GM19397 (cell line): ENCODE measurements at regions not wholly inside any gene's neighbourhood (a gene's known extent, or its start where the extent isn't known, plus 50 kb on each side); places are given as distances from the start of the nearest gene placed in this dataset.

Experiments
- ATAC-seq: cut with Tn5 transposase; IDR thresholded peaks from one replicate; pipeline ENCODE4 v1.9.1; 2021; ENCODE audit warnings: mild to moderate bottlenecking, moderate library complexity; ENCODE audit not compliant: unreplicated experiment

DNA sequence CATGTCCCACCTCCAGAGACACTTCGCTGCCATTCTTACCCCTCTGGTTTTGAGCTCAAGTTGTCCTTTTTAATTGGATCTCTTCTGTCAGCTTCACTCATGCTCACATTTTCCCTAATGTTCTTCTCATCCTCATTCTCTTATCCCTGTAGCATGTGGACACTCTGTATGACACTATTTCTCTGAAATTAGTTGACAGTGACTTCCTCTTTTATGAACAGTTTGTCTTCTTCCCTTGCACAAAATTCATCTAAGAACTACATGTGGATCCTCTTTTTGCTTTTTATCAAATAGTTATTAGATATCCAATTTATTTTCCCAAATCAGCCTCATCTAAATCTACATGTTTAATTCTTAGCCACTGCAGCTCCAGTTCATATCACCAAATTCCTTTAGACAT lies 676.2 kb downstream of the MAT2B start:
- ATAC-seq, result no peak

DNA sequence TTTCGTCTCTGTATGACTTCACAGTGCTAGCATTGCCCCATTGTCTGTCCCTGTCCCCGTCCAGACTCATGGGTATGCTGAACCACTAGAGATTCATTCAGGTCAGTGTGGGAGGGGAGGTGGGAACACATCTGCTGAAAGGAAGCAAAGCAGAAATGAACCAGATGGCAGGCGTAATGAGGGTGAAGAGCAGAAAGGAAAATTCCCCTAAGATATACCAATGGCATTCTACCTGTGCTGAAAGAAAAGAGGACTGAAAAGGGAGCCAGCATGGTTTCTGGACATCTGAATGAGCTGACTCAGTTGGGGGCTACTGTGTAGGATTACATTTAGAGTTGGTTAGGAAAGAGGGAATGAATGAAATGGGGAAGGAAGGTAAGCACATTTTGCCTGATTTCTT lies 678.7 kb downstream of the MAT2B start:
- no peak for ATAC-seq

DNA sequence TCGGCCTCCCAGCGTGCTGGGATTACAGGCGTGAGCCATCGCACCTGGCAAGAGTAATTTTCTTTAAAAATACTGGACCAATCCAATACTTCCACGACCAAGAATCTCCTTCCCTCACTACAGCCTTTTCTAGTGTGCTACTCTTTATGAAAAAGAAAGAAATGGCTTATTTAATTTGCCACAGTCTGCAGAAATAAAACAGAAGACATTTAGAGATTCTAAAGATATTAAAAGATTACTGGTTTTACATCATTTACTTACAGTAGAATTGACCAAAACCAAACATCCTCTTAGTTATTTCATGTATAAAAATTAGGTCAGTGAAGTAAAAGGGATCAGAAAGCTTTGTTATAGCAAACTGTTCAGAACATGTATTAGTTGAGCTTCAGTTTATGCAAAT lies 679.6 kb downstream of the MAT2B start:
- no peak for ATAC-seq

DNA sequence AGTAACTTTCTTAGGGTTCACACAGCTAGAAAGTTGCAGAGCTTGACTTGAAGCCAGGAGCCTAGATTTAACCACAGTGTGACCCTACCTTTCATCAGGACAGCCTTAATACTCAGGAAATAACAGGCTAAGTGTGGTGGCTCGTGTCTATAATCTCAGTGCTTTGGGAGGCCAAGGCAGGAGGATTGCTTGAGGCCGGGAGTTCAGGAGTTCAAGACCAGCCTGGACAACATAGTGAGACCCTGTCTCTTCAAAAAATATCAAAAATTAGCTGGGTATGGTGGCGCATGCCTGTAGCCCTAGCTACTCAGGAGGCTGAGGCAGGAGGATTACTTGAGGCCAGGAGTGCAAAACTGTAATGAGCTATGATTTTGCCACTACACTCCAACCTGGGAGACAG lies 681.1 kb downstream of the MAT2B start:
- no peak for ATAC-seq

DNA sequence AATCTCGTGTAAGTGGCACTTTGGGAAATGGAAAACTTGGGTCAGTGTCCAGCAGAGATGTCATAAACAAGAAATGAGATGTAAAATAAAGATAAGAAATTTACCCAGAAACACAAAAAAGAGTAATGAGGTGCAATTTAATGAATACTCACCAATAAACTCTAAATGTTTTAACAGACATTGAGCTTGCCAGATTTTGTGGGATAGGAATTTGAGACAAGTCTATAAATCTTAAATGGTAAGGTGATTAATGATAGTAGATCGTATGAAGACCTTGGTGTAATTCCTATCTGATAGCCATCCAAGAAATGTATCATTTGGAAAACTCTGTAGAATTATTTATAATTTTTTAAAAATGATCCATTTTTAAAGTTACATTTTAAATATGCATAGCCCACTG lies 682.4 kb downstream of the MAT2B start:
- no peak for ATAC-seq

DNA sequence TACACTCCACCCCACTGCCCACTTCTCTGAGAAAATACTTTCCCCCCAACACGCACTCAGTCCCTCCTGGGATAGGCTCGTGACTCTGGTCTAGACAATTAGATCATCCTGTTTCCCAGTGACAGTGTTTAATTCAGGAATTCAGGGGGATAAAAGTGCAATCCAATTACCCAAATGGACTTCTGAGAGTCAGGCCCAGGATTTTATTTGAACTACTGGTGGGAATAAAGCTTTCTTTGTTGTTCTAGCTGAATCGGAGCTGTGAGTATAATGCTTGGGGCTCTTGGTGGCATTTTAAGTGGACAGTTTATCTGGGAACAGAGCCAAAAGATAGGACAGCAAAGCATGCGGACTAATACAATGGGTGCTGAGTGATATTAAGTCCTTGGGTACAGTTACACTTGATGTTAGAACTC lies 683.3 kb downstream of the MAT2B start:
- ATAC-seq, result no peak

DNA sequence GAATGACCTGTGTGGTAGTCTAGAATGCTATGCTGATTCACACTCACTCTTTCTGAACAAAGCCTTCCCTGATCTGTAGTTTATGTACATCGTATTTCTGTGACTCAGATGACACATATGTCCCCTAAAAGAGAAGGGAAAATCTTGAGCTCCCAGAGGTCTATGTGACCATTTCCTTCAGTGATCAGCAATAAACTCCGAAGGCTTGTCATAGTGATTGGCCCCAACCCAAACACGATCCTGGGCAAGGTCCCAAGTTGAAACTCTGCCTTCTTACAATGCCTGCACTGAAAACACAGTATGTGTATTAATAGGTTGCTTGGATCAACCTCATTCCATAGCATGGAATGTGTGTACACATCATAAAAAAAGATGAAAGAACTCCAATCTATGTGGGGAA lies 685.8 kb downstream of the MAT2B start:
- ATAC-seq, result no peak

DNA sequence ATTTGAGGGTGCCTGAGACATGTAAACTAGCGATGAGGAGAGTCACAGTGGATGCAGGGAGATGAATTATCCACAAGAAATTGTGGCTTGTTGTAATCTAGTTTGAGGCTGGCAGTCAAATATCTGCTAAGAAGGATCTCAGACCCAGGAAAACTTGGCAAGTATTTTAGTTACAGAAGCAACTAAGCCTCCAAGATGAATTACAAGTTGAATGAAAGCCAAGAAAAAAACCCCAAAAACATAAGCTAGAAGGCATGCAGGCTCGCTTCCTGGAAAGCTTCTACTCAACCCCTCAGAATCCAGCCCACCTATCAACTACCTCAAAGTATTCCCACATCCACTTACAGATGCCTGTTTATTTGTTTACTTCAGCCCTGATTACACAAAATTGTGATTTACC lies 696.9 kb downstream of the MAT2B start:
- no peak for ATAC-seq

DNA sequence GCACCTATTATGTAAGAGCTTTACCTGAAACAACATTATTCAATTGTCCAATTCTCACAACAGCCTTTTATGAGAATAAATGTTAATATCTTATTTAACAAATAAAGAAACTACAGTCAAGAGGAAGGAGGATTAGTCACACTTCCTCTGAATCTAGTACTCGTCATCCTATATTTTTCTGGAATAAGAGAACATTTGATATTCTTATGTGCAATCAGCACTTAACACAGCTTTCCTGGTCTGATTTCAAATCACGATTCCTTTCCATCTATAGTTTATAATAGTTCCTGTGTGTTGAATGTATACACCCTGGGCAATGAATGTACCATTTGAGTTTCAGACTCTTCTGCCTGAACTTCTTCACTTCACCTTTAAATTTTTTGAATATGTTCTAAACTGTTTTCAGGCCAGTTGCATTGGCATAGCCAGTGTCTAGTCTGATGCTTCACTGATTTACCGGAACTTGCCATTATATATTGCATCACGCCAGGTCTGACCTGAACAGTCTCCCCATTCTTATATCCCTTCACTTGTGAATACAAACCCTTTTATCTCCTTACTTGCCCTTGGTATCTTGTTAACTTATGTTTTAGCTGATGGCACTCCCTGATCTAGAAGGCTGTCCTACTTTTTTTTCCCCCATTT lies 698.3 kb downstream of the MAT2B start:
- ATAC-seq, result no peak

DNA sequence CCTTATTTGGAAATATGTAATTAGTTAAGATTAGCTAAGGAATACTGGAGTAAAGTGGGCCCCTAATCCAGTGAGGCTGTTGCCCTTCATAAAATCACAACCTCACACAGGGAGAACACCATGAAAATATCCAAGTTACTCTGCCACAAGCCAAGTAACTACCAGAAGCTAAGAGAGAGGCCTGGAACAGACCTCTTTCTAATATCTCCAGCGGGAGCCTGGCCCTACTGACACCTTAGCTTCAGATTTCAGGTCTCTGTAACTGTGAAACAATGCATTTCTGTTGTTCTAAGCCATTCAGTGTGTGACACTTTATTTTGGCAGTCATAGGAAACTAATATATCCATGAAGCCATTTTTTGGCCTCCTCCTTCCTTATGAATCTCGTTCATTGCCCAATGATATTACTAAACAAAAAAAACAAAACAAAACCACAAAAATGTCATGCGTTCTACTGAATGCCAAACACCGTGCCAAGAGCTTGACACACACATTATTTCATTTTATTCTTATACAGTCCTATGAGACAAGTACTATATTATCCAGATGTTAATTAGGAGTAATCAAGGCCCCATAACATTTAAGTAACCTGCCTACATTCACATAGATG lies 699.0 kb downstream of the MAT2B start:
- ATAC-seq, result no peak

DNA sequence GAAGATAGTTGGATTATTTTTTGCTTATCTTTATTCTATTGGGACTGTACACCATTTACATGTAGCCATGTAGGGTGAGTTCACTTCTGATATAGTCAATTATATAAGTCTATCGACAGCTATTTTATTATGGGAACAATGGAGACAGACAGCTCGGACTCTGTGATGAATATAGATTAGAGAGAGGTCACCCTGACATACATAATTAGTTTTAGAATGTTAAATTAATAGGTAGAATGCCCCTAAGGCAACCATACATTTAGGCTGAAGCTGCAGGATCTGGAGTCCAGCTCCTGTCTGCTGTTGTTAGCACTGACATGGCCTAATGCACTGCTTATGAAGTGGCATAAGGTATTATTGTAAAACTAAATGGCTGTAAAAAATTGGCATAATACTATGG lies 700.8 kb downstream of the MAT2B start:
- ATAC-seq, result no peak

DNA sequence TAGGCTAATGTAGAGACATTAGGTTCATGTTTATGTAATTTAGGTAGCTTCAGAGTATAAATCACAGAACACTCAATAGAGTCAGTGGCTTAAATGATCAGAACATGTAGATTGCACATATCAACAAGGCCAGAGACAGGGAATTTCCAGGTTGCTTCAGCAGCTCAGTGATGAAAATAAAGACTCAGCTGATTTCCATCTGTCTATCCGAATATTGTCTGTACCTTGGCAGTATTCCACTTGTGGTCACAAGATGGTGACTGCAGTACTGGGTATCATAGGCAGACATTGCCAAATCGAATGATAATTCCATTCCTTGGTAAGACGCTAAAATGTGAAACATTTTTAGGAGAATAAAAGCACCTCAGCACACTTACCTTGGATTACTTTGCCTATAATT lies 702.2 kb downstream of the MAT2B start:
- no peak for ATAC-seq

DNA sequence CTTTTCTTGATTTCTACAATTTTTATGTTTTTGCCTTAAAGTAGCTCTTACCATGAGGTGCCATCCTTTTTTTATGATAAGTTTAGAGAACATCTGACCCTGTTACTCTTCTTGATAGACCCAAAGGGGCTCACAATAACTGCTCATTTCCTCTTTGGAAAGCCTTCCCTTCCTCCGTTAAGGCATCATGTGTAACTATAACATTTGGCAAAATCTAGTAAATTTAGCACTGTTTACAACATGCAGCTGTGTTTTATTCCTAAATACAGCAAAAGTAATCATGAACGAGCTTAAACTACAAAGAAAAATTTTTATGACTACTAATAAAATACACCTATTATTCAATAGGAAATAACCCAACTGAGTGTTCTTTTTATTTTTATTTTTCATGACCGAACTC lies 705.1 kb downstream of the MAT2B start:
- no peak for ATAC-seq

DNA sequence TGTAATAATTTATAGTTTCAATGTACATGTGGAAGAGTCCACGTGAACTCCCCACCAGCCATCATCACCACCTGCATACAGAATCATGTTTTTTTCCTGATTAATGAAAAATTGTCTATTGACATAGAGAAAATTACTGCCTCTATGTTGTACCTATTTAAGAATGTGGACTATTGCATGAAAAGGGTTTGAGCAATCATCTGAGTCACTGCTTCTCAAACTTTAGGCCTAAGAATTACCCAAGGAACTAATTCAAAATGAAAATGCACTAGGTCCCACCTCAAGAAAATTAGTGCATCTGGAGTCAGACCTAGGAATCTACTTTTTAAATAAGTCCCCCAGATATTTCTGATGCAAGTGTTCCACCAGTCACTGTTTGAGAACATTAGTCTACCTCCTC lies 709.3 kb downstream of the MAT2B start:
- no peak for ATAC-seq

DNA sequence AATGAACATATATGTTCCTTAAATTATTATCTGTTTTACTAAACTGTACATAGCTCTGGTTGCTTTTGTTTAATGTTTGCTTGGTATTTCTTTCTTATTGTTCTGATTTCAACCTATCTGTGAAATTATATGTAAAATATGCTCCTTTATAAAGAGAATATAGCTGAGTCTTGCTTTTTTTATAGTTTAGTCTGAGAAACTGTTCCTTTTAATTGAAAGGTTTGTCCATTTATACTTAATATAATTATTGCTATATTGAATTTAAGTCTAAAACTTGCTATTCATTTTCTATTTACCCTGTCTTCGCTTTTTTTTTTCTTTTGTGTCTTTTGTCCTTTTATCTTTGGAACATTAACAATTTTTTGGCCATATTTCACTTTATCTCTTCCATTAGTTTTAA lies 712.0 kb downstream of the MAT2B start:
- no peak for ATAC-seq

DNA sequence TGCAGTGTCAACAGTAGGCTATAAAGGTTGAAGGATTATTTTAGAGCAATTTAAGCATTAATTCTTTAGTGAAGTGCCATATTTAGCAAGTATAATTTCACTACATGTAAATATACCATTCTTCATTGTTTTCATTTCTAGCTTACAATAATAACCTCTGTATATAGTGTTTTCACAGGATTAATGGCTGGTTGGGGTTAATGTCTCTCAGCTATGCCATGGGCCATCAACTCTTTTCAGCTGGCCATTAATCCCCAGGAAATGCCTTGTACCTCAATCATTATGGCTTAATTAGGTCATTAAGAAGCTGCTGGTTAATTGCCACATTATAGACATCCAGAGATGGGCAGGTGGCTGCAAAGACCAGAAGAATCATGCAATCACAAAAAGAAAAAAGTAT lies 715.1 kb downstream of the MAT2B start:
- ATAC-seq, result no peak

DNA sequence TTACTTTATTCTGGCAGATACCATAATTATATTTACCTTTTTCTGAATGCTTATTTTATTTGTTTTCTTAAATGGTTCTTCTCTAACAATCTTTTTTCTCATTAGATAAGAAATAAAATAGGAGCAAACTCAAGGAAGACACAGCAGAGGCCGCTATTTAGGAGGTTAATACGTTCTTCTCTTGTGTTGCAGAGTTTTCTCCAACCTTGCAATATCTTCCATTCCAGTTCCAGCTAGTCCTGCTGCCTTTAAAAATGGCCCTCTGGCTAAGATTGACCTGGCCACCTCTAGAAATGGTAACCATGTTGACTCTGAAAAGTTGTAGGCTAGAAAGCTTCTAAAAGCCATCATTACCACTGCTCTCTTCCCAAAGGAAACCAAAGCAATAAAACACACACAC lies 718.8 kb downstream of the MAT2B start:
- no peak for ATAC-seq

DNA sequence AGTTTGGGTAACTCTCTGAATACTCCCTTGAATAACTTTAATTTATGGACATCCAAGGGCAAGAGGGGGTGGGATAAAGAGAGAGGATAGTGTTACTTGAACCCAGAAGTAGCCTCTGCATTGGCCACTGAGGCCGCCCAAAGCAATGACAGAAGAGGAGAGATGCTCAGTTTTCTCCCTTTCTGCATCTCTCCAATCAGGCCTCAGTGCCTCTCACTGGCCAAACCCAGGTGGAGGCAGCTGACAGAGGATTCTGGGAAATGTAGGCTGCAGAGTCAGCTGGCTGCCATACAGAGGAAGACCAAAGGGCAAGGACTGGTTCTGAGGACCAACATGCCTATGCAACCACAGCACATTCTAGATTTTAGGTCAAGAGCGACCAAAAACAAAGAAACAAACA lies 719.4 kb downstream of the MAT2B start:
- ATAC-seq, result no peak

DNA sequence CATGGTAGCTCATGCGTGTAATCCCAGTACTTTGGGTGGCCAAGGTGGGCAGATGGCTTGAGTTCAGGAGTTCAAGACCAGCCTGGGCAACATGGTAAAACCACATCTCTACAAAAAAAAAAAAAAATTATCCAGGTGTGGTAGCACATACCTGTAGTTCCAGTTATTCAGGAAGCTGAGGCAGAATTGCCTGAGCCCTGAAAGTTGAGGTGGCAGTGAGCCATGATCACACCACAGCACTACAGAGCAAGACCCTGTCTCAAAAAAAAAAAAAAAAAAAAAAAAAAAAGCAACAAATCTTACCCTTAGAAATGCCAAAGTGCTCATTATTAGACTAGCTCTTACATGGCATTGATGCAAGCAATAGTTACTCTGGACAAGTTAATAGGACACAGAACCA lies 724.9 kb downstream of the MAT2B start:
- no peak for ATAC-seq

DNA sequence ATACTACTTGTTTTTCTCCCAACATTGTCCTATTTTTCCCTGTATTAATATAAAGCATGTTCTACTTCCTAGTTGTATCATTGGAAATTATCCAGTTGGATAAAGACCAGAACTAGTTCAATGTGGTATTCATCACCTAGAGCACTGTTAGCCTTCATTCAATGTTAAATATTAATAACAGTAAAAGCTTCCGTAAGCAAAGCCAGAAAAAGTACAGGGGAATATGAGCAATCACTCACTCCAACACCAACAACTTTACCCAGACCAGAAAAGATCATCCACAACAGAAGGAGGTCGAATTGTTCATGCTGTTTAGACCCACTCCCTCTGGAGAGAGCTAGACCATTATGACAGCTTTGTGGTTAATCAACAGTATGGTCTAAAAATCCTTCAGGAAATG lies 728.4 kb downstream of the MAT2B start:
- no peak for ATAC-seq

DNA sequence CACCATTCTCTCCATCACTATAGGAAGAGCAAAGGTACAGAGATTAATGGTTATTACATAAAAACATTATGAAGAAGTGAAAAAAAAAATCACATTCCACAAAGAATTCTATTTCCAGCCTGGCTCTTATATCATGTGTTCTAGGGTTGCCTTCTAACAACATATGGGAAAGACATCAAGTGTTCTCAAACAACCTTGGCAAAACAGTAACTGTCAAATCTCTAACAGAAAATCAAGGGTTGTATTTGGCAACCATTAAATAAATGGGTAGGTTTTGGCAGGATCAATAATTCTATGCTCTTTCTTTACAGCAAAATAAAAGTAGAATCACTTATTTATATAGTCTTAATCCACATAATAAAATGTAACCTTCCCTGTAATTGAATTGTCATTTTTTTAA lies 728.9 kb downstream of the MAT2B start:
- no peak for ATAC-seq

DNA sequence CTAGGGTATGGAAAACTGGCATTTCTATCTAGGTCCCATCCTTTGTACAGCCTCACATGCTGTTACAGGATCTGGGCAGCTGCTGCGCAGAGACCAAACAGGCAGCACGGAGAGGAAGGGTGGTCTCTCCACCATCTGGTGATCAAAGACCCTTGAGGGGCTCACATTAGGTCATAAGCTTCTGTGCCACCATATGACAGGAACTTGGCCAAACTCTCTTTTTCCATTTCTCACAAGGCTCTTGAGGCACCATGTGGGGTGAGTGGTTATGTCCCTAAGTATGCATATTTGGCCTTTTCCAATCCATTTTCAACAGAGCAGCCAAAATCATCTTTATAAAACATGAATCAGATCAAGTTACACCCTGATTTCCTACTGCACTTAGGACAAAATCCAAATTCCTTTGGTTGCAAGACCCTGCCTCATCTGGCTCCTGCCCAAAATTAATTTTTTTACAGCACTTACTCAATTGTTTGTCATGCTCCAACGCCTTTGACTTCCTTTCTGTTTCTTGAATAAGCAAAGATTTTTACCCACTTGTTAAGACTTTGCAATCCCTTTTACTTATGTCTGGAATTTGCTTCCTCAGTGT lies 730.0 kb downstream of the MAT2B start:
- ATAC-seq, result no peak

DNA sequence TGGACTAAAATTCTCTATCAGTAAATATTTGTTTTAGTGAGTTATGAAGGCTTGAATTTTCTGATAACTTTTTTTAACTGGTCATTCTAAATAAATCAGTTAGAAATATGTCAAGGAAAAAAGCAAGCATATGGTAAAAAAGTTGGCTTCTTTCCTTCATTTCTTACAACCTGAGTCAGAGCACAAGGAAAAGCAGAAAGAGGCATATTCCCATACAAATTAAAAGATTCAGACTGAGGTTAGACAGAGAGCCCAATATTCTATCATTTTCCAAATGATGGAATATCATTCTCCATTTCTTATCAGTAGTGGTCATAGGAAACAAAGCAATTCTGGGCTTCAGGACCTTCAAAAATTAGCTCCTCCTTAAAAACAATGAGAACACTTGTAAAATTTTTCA lies 732.1 kb downstream of the MAT2B start:
- ATAC-seq, result no peak
